ENCODE measurements at regions not wholly inside any gene's neighbourhood (a gene's known extent, or its start where the extent isn't known, plus 50 kb on each side); places are given as distances from the start of the nearest gene placed in this dataset.
"Not testable (repeated sequence)": the region's sequence is repeated elsewhere in the genome, so short reads cannot be mapped to it uniquely, and the experiment has no call there.

- Mint-ChIP-seq H3K27me3 (peaks cover 0 to 2% (median 0%) of the 10 kb centered on the region in 5 donors), H3K4me1 (peaks cover 0 to 3% (median 0%) of the 10 kb centered on the region in 7 donors), H3K27ac (no peak overlapping the region), H3K36me3 (peaks cover 0 to 14% (median 3%) of the 10 kb centered on the region in 5 donors), H3K4me3 (no peak overlapping the region), H3K9me3 (peaks cover 0 to 30% (median 13%) of the 10 kb centered on the region in 11 donors)
- POLR2A ChIA-PET: no interaction called here
- Histone ChIP-seq H3K36me3 (ENCODE audit: control insufficient read depth in 2 of 3, insufficient read depth in 3 of 3, low read length in 3 of 3) (no peaks in the 10 kb centered on the region), H3K4me3 (ENCODE audit: low read length) (no peak overlapping the region), H3K27ac (ENCODE audit: low read depth, low read length) (no peak overlapping the region), H3K9me3 (ENCODE audit: control insufficient read depth in 2 of 3, low read length in 3 of 3) (peaks cover 0 to 21% (median 0%) of the 10 kb centered on the region in 3 experiments), H3K4me1 (ENCODE audit: control insufficient read depth in 2 of 2, insufficient read depth in 2 of 2, low read length in 2 of 2) (no peaks in the 10 kb centered on the region), H3K27me3 (ENCODE audit: control insufficient read depth in 2 of 2, insufficient read depth in 2 of 2, low read length in 2 of 2) (no peaks in the 10 kb centered on the region)
- intact Hi-C loops (cut with micrococcal nuclease): no loop called here
- ATAC-seq: no peak
- CTCF ChIA-PET: interaction anchor here (0.6 kb wide), 1 partner anchor 45 kb away, joined by 3 read pairs; no protein-coding TSS in a partner anchor
- DNase-seq: no peak
These were observed 71.7 kb upstream of the ZMYND8 start for GRCh38 chr20:47428164-47428563.

GRCh38 chr20:47428851-47429336, 72.4 kb upstream of the ZMYND8 start:
- Histone ChIP-seq H3K27me3 (ENCODE audit: control insufficient read depth in 2 of 2, insufficient read depth in 2 of 2, low read length in 2 of 2) (no peaks in the 10 kb centered on the region), H3K4me1 (ENCODE audit: control insufficient read depth in 2 of 2, insufficient read depth in 2 of 2, low read length in 2 of 2) (no peaks in the 10 kb centered on the region), H3K9me3 (ENCODE audit: control insufficient read depth in 2 of 3, low read length in 3 of 3) (peaks cover 0 to 21% (median 0%) of the 10 kb centered on the region in 3 experiments), H3K27ac (ENCODE audit: low read depth, low read length) (no peak overlapping the region), H3K4me3 (ENCODE audit: low read length) (no peak overlapping the region), H3K36me3 (ENCODE audit: control insufficient read depth in 2 of 3, insufficient read depth in 3 of 3, low read length in 3 of 3) (no peaks in the 10 kb centered on the region)
- Mint-ChIP-seq H3K4me1 (peaks cover 0 to 4% (median 0%) of the 10 kb centered on the region in 7 donors), H3K27ac (no peak overlapping the region), H3K36me3 (peaks cover 0 to 14% (median 3%) of the 10 kb centered on the region in 5 donors), H3K4me3 (no peak overlapping the region), H3K9me3 (peaks cover 0 to 30% (median 13%) of the 10 kb centered on the region in 11 donors), H3K27me3 (peaks cover 0 to 2% (median 0%) of the 10 kb centered on the region in 5 donors)
- ChIA-PET POLR2A (no interaction called here), CTCF (no interaction called here)
- ATAC-seq (no peak), DNase-seq (no peak)
- intact Hi-C loops (cut with micrococcal nuclease): no loop called here

- no peaks in the 10 kb centered on the region for H3K4me1 ChIP-seq (ENCODE audit: control insufficient read depth in 2 of 2, insufficient read depth in 2 of 2, low read length in 2 of 2)
- Mint-ChIP-seq H3K9me3 (peaks cover 0 to 30% (median 13%) of the 10 kb centered on the region in 11 donors), H3K36me3 (peaks cover 0 to 14% (median 3%) of the 10 kb centered on the region in 5 donors), H3K4me1 (peaks cover 0 to 6% (median 0%) of the 10 kb centered on the region in 7 donors), H3K27ac (no peak overlapping the region), H3K27me3 (peaks cover 0 to 2% (median 0%) of the 10 kb centered on the region in 5 donors), H3K4me3 (no peak overlapping the region)
- no peaks in the 10 kb centered on the region for H3K36me3 ChIP-seq (ENCODE audit: control insufficient read depth in 2 of 3, insufficient read depth in 3 of 3, low read length in 3 of 3)
- ATAC-seq (no peak), DNase-seq (no peak)
- intact Hi-C loops (cut with micrococcal nuclease): no loop called here
- no peak overlapping the region for H3K4me3 ChIP-seq (ENCODE audit: low read length)
- H3K27ac ChIP-seq (ENCODE audit: low read depth, low read length): no peak overlapping the region
- peaks cover 0 to 21% (median 0%) of the 10 kb centered on the region in 3 experiments for H3K9me3 ChIP-seq (ENCODE audit: control insufficient read depth in 2 of 3, low read length in 3 of 3)
- no peaks in the 10 kb centered on the region for H3K27me3 ChIP-seq (ENCODE audit: control insufficient read depth in 2 of 2, insufficient read depth in 2 of 2, low read length in 2 of 2)
- ChIA-PET CTCF (no interaction called here), POLR2A (no interaction called here)
These were observed 72.3 kb upstream of the NCOA3 start for GRCh38 chr20:47429409-47429808.

- peaks cover 0 to 30% (median 12%) of the 10 kb centered on the region in 11 donors for H3K9me3 Mint-ChIP-seq
These were observed 70.7 kb upstream of the NCOA3 start for GRCh38 chr20:47430862-47431588.

GRCh38 chr20:47432834-47433210, 68.9 kb upstream of the NCOA3 start:
- H3K27me3 ChIP-seq (ENCODE audit: control insufficient read depth in 2 of 2, insufficient read depth in 2 of 2, low read length in 2 of 2): no peaks in the 10 kb centered on the region
- Mint-ChIP-seq H3K36me3 (peaks cover 0 to 7% (median 3%) of the 10 kb centered on the region in 5 donors), H3K4me3 (no peak overlapping the region), H3K27me3 (peaks cover 0 to 2% (median 0%) of the 10 kb centered on the region in 5 donors), H3K9me3 (peaks cover 0 to 13% (median 3%) of the 10 kb centered on the region in 11 donors), H3K4me1 (peaks cover 0 to 6% (median 0%) of the 10 kb centered on the region in 7 donors), H3K27ac (no peak overlapping the region)
- peaks cover 0 to 5% (median 0%) of the 10 kb centered on the region in 3 experiments for H3K9me3 ChIP-seq (ENCODE audit: control insufficient read depth in 2 of 3, low read length in 3 of 3)
- CTCF ChIA-PET: no interaction called here
- ATAC-seq (no peak), DNase-seq (no peak)
- no peak overlapping the region for H3K27ac ChIP-seq (ENCODE audit: low read depth, low read length)
- H3K4me3 ChIP-seq (ENCODE audit: low read length): no peak overlapping the region
- POLR2A ChIA-PET: interaction anchor here (0.7 kb wide), 1 partner anchor 47 kb away, joined by 3 read pairs; no protein-coding TSS in a partner anchor
- intact Hi-C loops (cut with micrococcal nuclease): no loop called here
- H3K36me3 ChIP-seq (ENCODE audit: control insufficient read depth in 2 of 3, insufficient read depth in 3 of 3, low read length in 3 of 3): no peaks in the 10 kb centered on the region
- H3K4me1 ChIP-seq (ENCODE audit: control insufficient read depth in 2 of 2, insufficient read depth in 2 of 2, low read length in 2 of 2): no peaks in the 10 kb centered on the region

More at GRCh38 chr20:47430862-47431588, 70.7 kb upstream of the NCOA3 start:
- Histone ChIP-seq H3K36me3 (ENCODE audit: control insufficient read depth in 2 of 3, insufficient read depth in 3 of 3, low read length in 3 of 3) (no peaks in the 10 kb centered on the region), H3K9me3 (ENCODE audit: control insufficient read depth in 2 of 3, low read length in 3 of 3) (peaks cover 0 to 21% (median 0%) of the 10 kb centered on the region in 3 experiments), H3K27me3 (ENCODE audit: control insufficient read depth in 2 of 2, insufficient read depth in 2 of 2, low read length in 2 of 2) (no peaks in the 10 kb centered on the region), H3K4me1 (ENCODE audit: control insufficient read depth in 2 of 2, insufficient read depth in 2 of 2, low read length in 2 of 2) (no peaks in the 10 kb centered on the region), H3K27ac (ENCODE audit: low read depth, low read length) (no peak overlapping the region), H3K4me3 (ENCODE audit: low read length) (no peak overlapping the region)
- peaks cover 0 to 2% (median 0%) of the 10 kb centered on the region in 5 donors for H3K27me3 Mint-ChIP-seq
- peaks cover 0 to 6% (median 0%) of the 10 kb centered on the region in 7 donors for H3K4me1 Mint-ChIP-seq
- no peak overlapping the region for H3K27ac Mint-ChIP-seq
- ChIA-PET CTCF (no interaction called here), POLR2A (interaction anchor here (0.6 kb wide), 1 partner anchor 1011 kb away, joined by 3 read pairs; no protein-coding TSS in a partner anchor)
- intact Hi-C loops (cut with micrococcal nuclease): no loop called here
- H3K4me3 Mint-ChIP-seq: no peak overlapping the region
- H3K36me3 Mint-ChIP-seq: peaks cover 0 to 14% (median 3%) of the 10 kb centered on the region in 5 donors
- no peak for DNase-seq
- no peak for ATAC-seq

- H3K9me3 ChIP-seq (ENCODE audit: control insufficient read depth in 2 of 3, low read length in 3 of 3); H3K27ac Mint-ChIP-seq; H3K36me3 Mint-ChIP-seq; H3K27ac ChIP-seq (ENCODE audit: low read depth, low read length); DNase-seq; POLR2A ChIA-PET; intact Hi-C loops (cut with micrococcal nuclease); H3K4me3 ChIP-seq (ENCODE audit: low read length); H3K4me1 ChIP-seq (ENCODE audit: control insufficient read depth in 2 of 2, insufficient read depth in 2 of 2, low read length in 2 of 2); H3K27me3 Mint-ChIP-seq; H3K4me3 Mint-ChIP-seq; H3K36me3 ChIP-seq (ENCODE audit: control insufficient read depth in 2 of 3, insufficient read depth in 3 of 3, low read length in 3 of 3); ATAC-seq; CTCF ChIA-PET; H3K27me3 ChIP-seq (ENCODE audit: control insufficient read depth in 2 of 2, insufficient read depth in 2 of 2, low read length in 2 of 2); H3K9me3 Mint-ChIP-seq: not testable (repeated sequence)
- H3K4me1 Mint-ChIP-seq: peaks cover 3 to 12% (median 5%) of the 10 kb centered on the region in 7 donors
These were observed 67.4 kb upstream of the NCOA3 start for GRCh38 chr20:47434128-47434779.

Measured in naive thymus-derived CD4-positive, alpha-beta T cell (primary cell).